Endothelial cell of umbilical vein (primary cell): ENCODE measurements at regions not wholly inside any gene's neighbourhood (a gene's known extent, or its start where the extent isn't known, plus 50 kb on each side); places are given as distances from the start of the nearest gene placed in this dataset.

Experiments
- BruUV-seq: library from RNA; stranded (reverse); fragments of 400-500 nt; replicated peaks from 2 replicates; lab custom pipeline; 2021; lab: Mats Ljungman, UMichigan
- CTCF ChIA-PET: fragments of 300-600, 350-600 bp; sonication (Branson Sonifier 250); formaldehyde crosslinking; loops from one replicate; lab custom pipeline; 2021; ENCODE audit warnings: antibody characterized with exemption, inconsistent platforms; lab: Charles Lee
- POLR2A ChIA-PET: fragments of 300-600, 350-600 bp; sonication (Branson Sonifier 250); formaldehyde crosslinking; loops from one replicate; lab custom pipeline; 2021; ENCODE audit warnings: antibody characterized with exemption, inconsistent platforms; lab: Charles Lee
- DNase-seq: peaks from one replicate; pipeline ENCODE4 v3.0.0-alpha.2; 2011; ENCODE audit warnings: low read depth, low spot score
- FAIRE-seq: peaks from 2 replicates; lab custom pipeline; 2011; peaks lifted over from hg19 to GRCh38; lab: Jason Lieb, UNC
- H2AFZ ChIP-seq: 2 replicates; pipeline ENCODE4 v1.6.0; 2012; ENCODE audit warnings: low read depth, low read length, control low read depth, inconsistent platforms
- H3K27ac ChIP-seq: 2 replicates; pipeline ENCODE4 v1.5.1; 2011; ENCODE audit warnings: low read depth, mild to moderate bottlenecking, control low read depth, low read length, moderate library complexity; ENCODE audit not compliant: insufficient read depth
- H3K27me3 ChIP-seq, 2 experiments: 2 replicates each; pipeline versions ENCODE4 v1.6.0 to v1.6.1; 2011; ENCODE audit warnings: low read length in 2 of 2, mixed read lengths in 1 of 2; ENCODE audit not compliant: control insufficient read depth in 2 of 2, insufficient read depth in 2 of 2
- H3K36me3 ChIP-seq, 2 experiments: 2 replicates in 1 of 2; 3 replicates in 1 of 2; pipeline ENCODE4 v1.5.1; 2011; ENCODE audit warnings: low read length in 2 of 2, mild to moderate bottlenecking in 1 of 2, moderate library complexity in 1 of 2; ENCODE audit not compliant: control insufficient read depth in 2 of 2, insufficient read depth in 2 of 2; ENCODE audit errors: extremely low read depth in 1 of 2
- H3K4me1 ChIP-seq: 3 replicates; pipeline ENCODE4 v1.5.1; 2011; ENCODE audit warnings: mild to moderate bottlenecking, low read length; ENCODE audit not compliant: control insufficient read depth, insufficient read depth; ENCODE audit errors: extremely low read depth
- H3K4me2 ChIP-seq: 2 replicates; pipeline ENCODE4 v1.6.1; 2011; ENCODE audit warnings: low read length, control low read depth, mixed read lengths; ENCODE audit not compliant: insufficient read depth
- H3K4me3 ChIP-seq, 3 experiments: fragments of 200-600 bp in 1 of 3; sonication (generic), shearing (Covaris generic) in 1 of 3; replicated peaks in 1 of 3; 2 replicates each; pipeline ENCODE4 v1.5.1; 2011 to 2016; ENCODE audit warnings: control low read depth in 3 of 3, low read length in 3 of 3, mild to moderate bottlenecking in 2 of 3, inconsistent platforms in 1 of 3, low read depth in 1 of 3, moderate library complexity in 1 of 3; ENCODE audit not compliant: insufficient read depth in 1 of 3
- H3K79me2 ChIP-seq: 2 replicates; pipeline ENCODE4 v1.6.0; 2012; ENCODE audit warnings: low read length, inconsistent platforms; ENCODE audit not compliant: control insufficient read depth, insufficient read depth
- H3K9ac ChIP-seq: replicated peaks from 2 replicates; pipeline ENCODE3; 2011; ENCODE audit warnings: low read length, control low read depth; ENCODE audit not compliant: insufficient read depth; ENCODE audit errors: extremely low read depth
- H3K9me1 ChIP-seq: replicated peaks from 3 replicates; pipeline ENCODE4 v1.6.0; 2011; ENCODE audit warnings: mild to moderate bottlenecking, low read length; ENCODE audit not compliant: control insufficient read depth, insufficient read depth; ENCODE audit errors: extremely low read depth
- H3K9me3 ChIP-seq: replicated peaks from 2 replicates; pipeline ENCODE4 v1.5.1; 2012; ENCODE audit warnings: low read length, inconsistent platforms; ENCODE audit not compliant: control insufficient read depth, insufficient read depth
- H4K20me1 ChIP-seq: replicated peaks from 2 replicates; pipeline ENCODE3; 2011; ENCODE audit warnings: mild to moderate bottlenecking, low read length; ENCODE audit not compliant: control insufficient read depth, insufficient read depth; ENCODE audit errors: extremely low read depth
- CTCF ChIP-seq, 2 donors: IDR thresholded peaks; 1 replicate in 1 of 2; 2 replicates in 1 of 2; pipeline ENCODE4 v1.5.1; 2011; ENCODE audit warnings: low read length in 2 of 2, mild to moderate bottlenecking in 2 of 2, moderate library complexity in 2 of 2, control low read depth in 1 of 2, inconsistent platforms in 1 of 2, low read depth in 1 of 2; ENCODE audit not compliant: insufficient read depth in 1 of 2; ENCODE audit errors: extremely low read depth in 1 of 2
- EZH2 ChIP-seq: IDR thresholded peaks from 2 replicates; pipeline ENCODE4 v1.6.1; 2012; ENCODE audit warnings: borderline replicate concordance, low read depth, mild to moderate bottlenecking, moderate library complexity, low read length, inconsistent platforms; ENCODE audit not compliant: severe bottlenecking
- FOS ChIP-seq: IDR thresholded peaks from 2 replicates; pipeline ENCODE4 v1.6.1; 2011; ENCODE audit warnings: mild to moderate bottlenecking, low read length, moderate library complexity, borderline replicate concordance; ENCODE audit not compliant: insufficient read depth
- GATA2 ChIP-seq: IDR thresholded peaks from 2 replicates; pipeline ENCODE4 v1.7.0; 2011; ENCODE audit warnings: low read depth, mild to moderate bottlenecking, moderate library complexity, mixed read lengths, low read length; ENCODE audit not compliant: insufficient read length, insufficient read depth
- JUN ChIP-seq: IDR thresholded peaks from 2 replicates; pipeline ENCODE4 v1.6.1; 2011; ENCODE audit warnings: borderline replicate concordance, low read depth; ENCODE audit not compliant: insufficient read length, insufficient read depth
- MAX ChIP-seq: IDR thresholded peaks from 2 replicates; pipeline ENCODE4 v1.6.1; 2011; ENCODE audit not compliant: insufficient read depth, insufficient read length
- MYC ChIP-seq: IDR thresholded peaks from one replicate; pipeline ENCODE4 v1.6.1; 2011; ENCODE audit warnings: mild to moderate bottlenecking, low read depth, low read length
- POLR2A ChIP-seq: IDR thresholded peaks from 2 replicates; pipeline ENCODE4 v1.6.1; 2012; ENCODE audit warnings: low read depth, mild to moderate bottlenecking, control low read depth, low read length
- POLR2AphosphoS5 ChIP-seq: IDR thresholded peaks from 2 replicates; pipeline ENCODE4 v1.6.1; 2012; ENCODE audit warnings: low read depth, mild to moderate bottlenecking, control low read depth, low read length, moderate library complexity; ENCODE audit not compliant: insufficient read depth
- dilution Hi-C: fragments of 300-500 bp; cut with MboI; formaldehyde crosslinking; loops from one replicate; pipeline ENCODE4 v1.15.0; 2019; ENCODE audit warnings: low sequenced_read_pairs; ENCODE audit not compliant: extremely low pct_ligation_motif_present
- intact Hi-C: fragments of 100-400 bp; cut with micrococcal nuclease; formaldehyde crosslinking; loops from one replicate; pipeline ENCODE4 v1.10.0; 2022

- Histone ChIP-seq H2AFZ (no peak overlapping the region), H3K4me3 (no peak overlapping the region), H4K20me1 (no peaks in the 10 kb centered on the region), H3K36me3 (no peaks in the 10 kb centered on the region), H3K9me1 (no peaks in the 10 kb centered on the region), H3K4me1 (no peaks in the 10 kb centered on the region), H3K4me2 (no peak overlapping the region), H3K27ac (no peak overlapping the region), H3K9me3 (no peaks in the 10 kb centered on the region), H3K9ac (no peak overlapping the region), H3K27me3 (no peaks in the 10 kb centered on the region), H3K79me2 (no peaks in the 10 kb centered on the region)
- ChIA-PET POLR2A (no interaction called here), CTCF (no interaction called here)
- dilution Hi-C loops: no loop called here
- no TSS peak for BruUV-seq
- no peak for FAIRE-seq
- intact Hi-C loops: no loop called here
- DNase-seq: peak; percentile 10
- TF ChIP-seq FOS (no peak), CTCF (IDR thresholded peaks at IDR 0.05; ENCODE audit: extremely low read depth in 1 of 2, insufficient read depth in 1 of 2, low read depth in 1 of 2, low read length in 2 of 2) (no peak), MAX (no peak), JUN (no peak), POLR2AphosphoS5 (no peak), EZH2 (no peak), GATA2 (no peak), MYC (no peak), POLR2A (no peak)
These were observed 53.3 kb upstream of the TBC1D5 start for GRCh38 chr3:17795711-17796110.
